HEK293 (cell line): ENCODE measurements at regions not wholly inside any gene's neighbourhood (a gene's known extent, or its start where the extent isn't known, plus 50 kb on each side); places are given as distances from the start of the nearest gene placed in this dataset.

Source experiments
- HIC1 ChIP-seq: fragments of 450-650 bp; formaldehyde crosslinking; IDR thresholded peaks from 2 replicates; pipeline ENCODE4 v1.5.1; 2016; ENCODE audit warnings: missing biosample characterization, missing genetic modification characterization
- KLF10 ChIP-seq: fragments of 450-650 bp; IDR thresholded peaks from 2 replicates; pipeline ENCODE4 v1.5.1; 2018; ENCODE audit warnings: missing biosample characterization, mild to moderate bottlenecking, missing genetic modification characterization
- PRDM6 ChIP-seq: fragments of 450-650 bp; formaldehyde crosslinking; IDR thresholded peaks from 2 replicates; pipeline ENCODE4 v1.5.1; 2017; ENCODE audit warnings: missing biosample characterization, missing genetic modification characterization
- REPIN1 ChIP-seq: fragments of 450-650 bp; formaldehyde crosslinking; IDR thresholded peaks from 2 replicates; pipeline ENCODE4 v1.5.1; 2017; ENCODE audit warnings: missing biosample characterization, missing genetic modification characterization, low read depth
- SALL2 ChIP-seq: fragments of 450-650 bp; formaldehyde crosslinking; IDR thresholded peaks from 2 replicates; pipeline ENCODE4 v1.5.0; 2017; ENCODE audit warnings: missing biosample characterization, mild to moderate bottlenecking, missing genetic modification characterization, borderline replicate concordance
- SCRT1 ChIP-seq: fragments of 450-650 bp; formaldehyde crosslinking; IDR thresholded peaks from 2 replicates; pipeline ENCODE4 v1.5.1; 2016; ENCODE audit warnings: missing biosample characterization, missing genetic modification characterization, borderline replicate concordance
- SETDB1 ChIP-seq: IDR thresholded peaks from one replicate; pipeline ENCODE4 v1.6.1; 2017; ENCODE audit warnings: mild to moderate bottlenecking, low read length, moderate library complexity, mixed read lengths; ENCODE audit not compliant: insufficient read length
- TRIM28 ChIP-seq: IDR thresholded peaks from 2 replicates; pipeline ENCODE4 v1.6.1; 2011; ENCODE audit warnings: low read length, control low read depth, borderline replicate concordance
- ZBTB17 ChIP-seq: fragments of 450-650 bp; formaldehyde crosslinking; IDR thresholded peaks from 2 replicates; pipeline ENCODE4 v1.5.1; 2016; ENCODE audit warnings: missing biosample characterization, missing genetic modification characterization
- ZBTB49 ChIP-seq: fragments of 450-650 bp; formaldehyde crosslinking; IDR thresholded peaks from 2 replicates; pipeline ENCODE4 v1.5.1; 2016; ENCODE audit warnings: missing biosample characterization, missing genetic modification characterization, low read depth
- ZBTB8A ChIP-seq: fragments of 450-650 bp; formaldehyde crosslinking; IDR thresholded peaks from 2 replicates; pipeline ENCODE4 v1.5.1; 2016; ENCODE audit warnings: missing biosample characterization, missing genetic modification characterization
- ZEB2 ChIP-seq: fragments of 450-650 bp; formaldehyde crosslinking; IDR thresholded peaks from 2 replicates; pipeline ENCODE4 v1.5.1; 2016; ENCODE audit warnings: missing biosample characterization, missing genetic modification characterization
- ZFHX2 ChIP-seq: fragments of 450-650 bp; formaldehyde crosslinking; conservative IDR thresholded peaks from 2 replicates; pipeline ENCODE4 v1.5.1; 2016; ENCODE audit warnings: missing biosample characterization, missing genetic modification characterization
- ZNF114 ChIP-seq: fragments of 450-650 bp; formaldehyde crosslinking; IDR thresholded peaks from 2 replicates; pipeline ENCODE4 v1.5.0; 2017; ENCODE audit warnings: missing biosample characterization, missing genetic modification characterization
- ZNF16 ChIP-seq: fragments of 450-650 bp; formaldehyde crosslinking; IDR thresholded peaks from 2 replicates; pipeline ENCODE4 v1.5.1; 2016; ENCODE audit warnings: low read depth, missing biosample characterization, missing genetic modification characterization
- ZNF175 ChIP-seq: fragments of 450-650 bp; formaldehyde crosslinking; IDR thresholded peaks from 2 replicates; pipeline ENCODE4 v1.5.1; 2016; ENCODE audit warnings: missing biosample characterization, missing genetic modification characterization
- ZNF202 ChIP-seq: fragments of 450-650 bp; formaldehyde crosslinking; IDR thresholded peaks from 2 replicates; pipeline ENCODE4 v1.5.1; 2016; ENCODE audit warnings: missing biosample characterization, missing genetic modification characterization, borderline replicate concordance
- ZNF24 ChIP-seq: fragments of 450-650 bp; formaldehyde crosslinking; IDR thresholded peaks from 2 replicates; pipeline ENCODE4 v1.5.1; 2016; ENCODE audit warnings: missing biosample characterization, missing genetic modification characterization
- ZNF423 ChIP-seq: fragments of 450-650 bp; formaldehyde crosslinking; IDR thresholded peaks from 2 replicates; pipeline ENCODE4 v1.5.1; 2016; ENCODE audit warnings: missing biosample characterization, missing genetic modification characterization
- ZNF449 ChIP-seq: fragments of 450-650 bp; formaldehyde crosslinking; IDR thresholded peaks from 2 replicates; pipeline ENCODE4 v1.5.1; 2017; ENCODE audit warnings: missing biosample characterization, mild to moderate bottlenecking, missing genetic modification characterization, moderate library complexity
- ZNF510 ChIP-seq: fragments of 450-650 bp; formaldehyde crosslinking; IDR thresholded peaks from 2 replicates; pipeline ENCODE4 v1.5.1; 2018; ENCODE audit warnings: mild to moderate bottlenecking, missing genetic modification characterization, missing biosample characterization; ENCODE audit not compliant: insufficient replicate concordance
- ZNF513 ChIP-seq: fragments of 450-650 bp; IDR thresholded peaks from 2 replicates; pipeline ENCODE4 v1.5.1; 2018; ENCODE audit warnings: missing biosample characterization, missing genetic modification characterization
- ZNF549 ChIP-seq: fragments of 450-650 bp; IDR thresholded peaks from 2 replicates; pipeline ENCODE4 v1.5.1; 2018; ENCODE audit warnings: missing biosample characterization, missing genetic modification characterization, mild to moderate bottlenecking, inconsistent platforms, moderate library complexity
- ZNF600 ChIP-seq: fragments of 450-650 bp; formaldehyde crosslinking; IDR thresholded peaks from 2 replicates; pipeline ENCODE4 v1.5.1; 2016; ENCODE audit warnings: missing biosample characterization, missing genetic modification characterization
- ZNF629 ChIP-seq: fragments of 450-650 bp; formaldehyde crosslinking; IDR thresholded peaks from 2 replicates; pipeline ENCODE4 v1.5.1; 2017; ENCODE audit warnings: missing biosample characterization, missing genetic modification characterization
- ZNF664 ChIP-seq: fragments of 450-650 bp; formaldehyde crosslinking; IDR thresholded peaks from 2 replicates; pipeline ENCODE4 v1.5.1; 2016; ENCODE audit warnings: missing biosample characterization, missing genetic modification characterization
- ZNF670 ChIP-seq: fragments of 450-650 bp; formaldehyde crosslinking; IDR thresholded peaks from 2 replicates; pipeline ENCODE4 v1.5.1; 2016; ENCODE audit warnings: missing biosample characterization, missing genetic modification characterization, low read depth
- ZNF677 ChIP-seq: fragments of 450-650 bp; IDR thresholded peaks from 2 replicates; pipeline ENCODE4 v1.5.0; 2018; ENCODE audit warnings: missing biosample characterization, mild to moderate bottlenecking, missing genetic modification characterization, moderate library complexity
- ZNF776 ChIP-seq: fragments of 450-650 bp; formaldehyde crosslinking; IDR thresholded peaks from 2 replicates; pipeline ENCODE4 v1.5.0; 2017; ENCODE audit warnings: missing biosample characterization, missing genetic modification characterization, borderline replicate concordance
- ZSCAN23 ChIP-seq: fragments of 450-650 bp; formaldehyde crosslinking; IDR thresholded peaks from 2 replicates; pipeline ENCODE4 v1.5.1; 2016; ENCODE audit warnings: missing biosample characterization, missing genetic modification characterization
- ZSCAN4 ChIP-seq: fragments of 450-650 bp; formaldehyde crosslinking; IDR thresholded peaks from 2 replicates; pipeline ENCODE4 v1.5.1; 2017; ENCODE audit warnings: missing biosample characterization, missing genetic modification characterization

- TF ChIP-seq PRDM6 (tag by site-specific recombination) (peak; percentile 99), ZNF175 (no peak), ZFHX2 (no peak), ZSCAN23 (peak; percentile 75; the same call in 1 of the 2 replicates), ZBTB8A (tag by site-specific recombination) (peak; percentile 68), ZNF664 (tag by site-specific recombination) (no peak), REPIN1 (tag by site-specific recombination) (no peak), ZNF670 (tag by site-specific recombination) (no peak), ZBTB17 (tag by site-specific recombination) (peak; percentile 85), ZNF600 (tag by site-specific recombination) (peak; percentile 66; the same call in 1 of the 2 replicates), ZNF549 (tag by site-specific recombination) (no peak; the same call in 1 of the 2 replicates), ZSCAN4 (tag by site-specific recombination) (0 out of 2 replicates have a peak, but pooled peaks have one; percentile 23), SETDB1 (peak; percentile 15), HIC1 (peak; percentile 91), SALL2 (tag by site-specific recombination) (no peak), ZNF423 (0 out of 2 replicates have a peak, but pooled peaks have one; percentile 42), ZNF449 (tag by site-specific recombination) (peak; percentile 67; the same call in 1 of the 2 replicates), ZNF16 (tag by site-specific recombination) (no peak), KLF10 (tag by site-specific recombination) (peak; percentile 76), ZNF513 (peak; percentile 40), ZNF776 (no peak), ZNF510 (tag by site-specific recombination) (no peak), SCRT1 (tag by site-specific recombination) (peak; percentile 76; the same call in 1 of the 2 replicates), ZBTB49 (tag by site-specific recombination) (peak; percentile 64; the same call in 1 of the 2 replicates), ZEB2 (tag by site-specific recombination) (peak; percentile 88), TRIM28 (peak; percentile 93), ZNF629 (tag by site-specific recombination) (peak; percentile 82), ZNF202 (tag by site-specific recombination) (no peak), ZNF677 (tag by site-specific recombination) (no peak), ZNF24 (tag by site-specific recombination) (peak; percentile 95), ZNF114 (tag by site-specific recombination) (no peak)
These were observed 261.7 kb upstream of the FAM241A start (continued) for GRCh38 chr4:111883557-111883999.
